OCI-LY7 (cell line): ENCODE measurements at regions not wholly inside any gene's neighbourhood (a gene's known extent, or its start where the extent isn't known, plus 50 kb on each side); places are given as distances from the start of the nearest gene placed in this dataset.

Experiments
- BruUV-seq: library from RNA; stranded (reverse); fragments of 400-500 nt; replicated peaks from 2 replicates; lab custom pipeline; 2021; lab: Mats Ljungman, UMichigan
- CTCF ChIA-PET: fragments of 300-600 bp; sonication (Branson Sonifier 250); formaldehyde crosslinking; loops from one replicate; lab custom pipeline; 2022; ENCODE audit warnings: antibody characterized with exemption; ENCODE audit not compliant: unreplicated experiment; lab: Charles Lee
- POLR2A ChIA-PET: fragments of 300-600 bp; sonication (Branson Sonifier 250); formaldehyde crosslinking; loops from one replicate; lab custom pipeline; 2022; ENCODE audit warnings: antibody characterized with exemption; lab: Charles Lee
- DNase-seq: peaks from one replicate; pipeline ENCODE4 v3.0.0-alpha.2; 2015; ENCODE audit warnings: low spot score
- H2AFZ ChIP-seq: fragments of 200-600 bp; sonication (generic), shearing (Covaris generic); 2 replicates; pipeline ENCODE4 v1.6.1; 2014; ENCODE audit warnings: mild to moderate bottlenecking, antibody characterized with exemption, low read length, moderate library complexity
- H3K27ac ChIP-seq: fragments of 200-600 bp; sonication (generic); 2 replicates; pipeline ENCODE4 v1.5.1; 2014; ENCODE audit warnings: mixed run types, low read depth, mild to moderate bottlenecking, moderate library complexity, low read length, inconsistent platforms; ENCODE audit not compliant: poor library complexity, severe bottlenecking
- H3K36me3 ChIP-seq: fragments of 200-600 bp; sonication (generic); 2 replicates; pipeline ENCODE4 v1.6.1; 2014; ENCODE audit warnings: mild to moderate bottlenecking, antibody characterized with exemption, low read length, moderate library complexity, mixed read lengths; ENCODE audit not compliant: insufficient read depth
- H3K4me1 ChIP-seq: fragments of 200-600 bp; sonication (generic); 2 replicates; pipeline ENCODE4 v1.5.1; 2014; ENCODE audit warnings: mild to moderate bottlenecking, low read length; ENCODE audit not compliant: insufficient read depth, poor library complexity, severe bottlenecking
- H3K4me2 ChIP-seq: fragments of 200-600 bp; sonication (generic); 2 replicates; pipeline ENCODE4 v1.6.1; 2014; ENCODE audit warnings: mild to moderate bottlenecking, low read length
- H3K4me3 ChIP-seq: fragments of 200-600 bp; sonication (generic); 2 replicates; pipeline ENCODE4 v1.5.1; 2014; ENCODE audit warnings: mild to moderate bottlenecking, low read depth, low read length; ENCODE audit not compliant: poor library complexity, severe bottlenecking
- H3K79me2 ChIP-seq: fragments of 200-600 bp; sonication (generic); 2 replicates; pipeline ENCODE4 v1.6.1; 2016; ENCODE audit warnings: low read depth, mild to moderate bottlenecking, low read length, moderate library complexity, mixed read lengths; ENCODE audit not compliant: insufficient read depth
- H3K9me2 ChIP-seq: fragments of 200-600 bp; sonication (generic); 2 replicates; pipeline ENCODE4 v1.6.1; 2016; ENCODE audit warnings: mild to moderate bottlenecking, low read length, mixed read lengths; ENCODE audit not compliant: insufficient read depth
- H3K9me3 ChIP-seq: fragments of 200-600 bp; sonication (generic); 2 replicates; pipeline ENCODE4 v1.6.1; 2014; ENCODE audit warnings: mild to moderate bottlenecking, mixed run types, low read length, mixed read lengths
- H4K20me1 ChIP-seq: fragments of 200-600 bp; sonication (generic); 2 replicates; pipeline ENCODE4 v1.6.1; 2014; ENCODE audit warnings: mild to moderate bottlenecking, antibody characterized with exemption, low read length, moderate library complexity, mixed read lengths; ENCODE audit not compliant: insufficient read depth
- CTCF ChIP-seq: fragments of 200-600 bp; sonication (generic); conservative IDR thresholded peaks from 2 replicates; pipeline ENCODE4 v1.5.1; 2014; ENCODE audit warnings: mild to moderate bottlenecking, antibody characterized with exemption, low read length, moderate library complexity, mixed read lengths
- EZH2phosphoT487 ChIP-seq: fragments of 200-600 bp; sonication (generic); IDR thresholded peaks from 2 replicates; pipeline ENCODE4 v1.6.1; 2018; ENCODE audit warnings: low read depth, borderline replicate concordance, mild to moderate bottlenecking, mixed run types, antibody characterized with exemption, low read length, moderate library complexity, mixed read lengths
- intact Hi-C: fragments of 100-400 bp; cut with micrococcal nuclease; formaldehyde crosslinking; loops from one replicate; pipeline ENCODE4 v1.10.0; 2022; ENCODE audit not compliant: unreplicated experiment

DNA sequence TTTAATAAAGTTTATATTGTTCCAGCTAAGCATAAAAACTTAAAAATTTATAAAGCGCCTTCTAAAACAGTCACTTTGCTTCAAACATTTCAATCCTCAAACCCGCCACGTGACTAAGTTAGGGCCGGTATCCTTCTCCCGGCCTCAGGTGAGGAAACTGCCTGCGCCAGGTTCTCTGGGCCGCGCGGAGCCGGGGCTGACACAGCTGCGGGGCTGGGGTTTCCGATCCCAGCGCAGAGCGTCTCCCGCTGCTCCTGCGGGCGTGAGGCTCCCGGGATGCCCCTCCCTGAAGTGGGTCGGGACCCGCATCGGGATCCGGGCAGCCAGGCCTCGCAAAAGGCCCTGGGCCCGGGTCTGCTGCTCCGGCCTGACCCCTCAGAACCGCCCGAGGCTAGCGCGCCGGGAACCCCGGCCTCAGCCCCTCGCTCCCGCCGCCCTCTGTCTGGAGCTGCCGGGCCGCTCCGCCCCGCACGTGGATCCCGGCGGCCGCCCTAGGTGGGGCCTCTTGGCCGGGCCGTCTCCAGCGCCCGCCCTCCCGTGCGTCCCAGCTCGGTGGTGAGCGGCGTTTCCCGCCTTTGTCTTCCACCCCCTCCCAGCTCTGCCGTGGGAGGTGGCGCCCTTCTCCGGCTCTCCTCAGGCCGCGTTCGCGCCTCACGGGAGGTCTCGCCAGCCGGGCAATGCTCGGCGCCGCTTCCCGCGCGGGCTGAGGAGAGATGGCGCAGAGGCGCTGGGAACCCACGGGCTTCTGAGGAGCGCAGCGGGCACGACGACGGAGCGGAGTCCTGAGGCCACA lies 267.9 kb downstream of the DLL1 start:
- Histone ChIP-seq H3K9me2 (no peaks in the 10 kb centered on the region), H4K20me1 (no peaks in the 10 kb centered on the region), H3K9me3 (no peaks in the 10 kb centered on the region), H3K79me2 (no peaks in the 10 kb centered on the region), H3K27ac (no peak overlapping the region), H3K4me2 (no peak overlapping the region), H2AFZ (no peak overlapping the region), H3K36me3 (no peaks in the 10 kb centered on the region), H3K4me3 (no peak overlapping the region), H3K4me1 (no peaks in the 10 kb centered on the region)
- no peak for DNase-seq
- ChIA-PET CTCF (no interaction called here), POLR2A (interaction anchor here (0.6 kb wide), 1 partner anchor 157 kb away, joined by 3 read pairs; no protein-coding TSS in a partner anchor)
- intact Hi-C loops: no loop called here
- TF ChIP-seq CTCF: no peak
- no peak for TF ChIP-seq EZH2phosphoT487
- BruUV-seq: no TSS peak

- Histone ChIP-seq H3K27ac (no peak overlapping the region), H3K9me2 (no peaks in the 10 kb centered on the region), H3K4me2 (no peak overlapping the region), H3K9me3 (no peaks in the 10 kb centered on the region), H2AFZ (no peak overlapping the region), H3K36me3 (no peaks in the 10 kb centered on the region), H3K4me1 (no peaks in the 10 kb centered on the region), H3K79me2 (no peaks in the 10 kb centered on the region), H4K20me1 (no peaks in the 10 kb centered on the region), H3K4me3 (no peak overlapping the region)
- ChIA-PET POLR2A (interaction anchor here (0.5 to 0.6 kb wide), 2 partner anchors 66 to 158 kb away, joined by 3 read pairs; no protein-coding TSS in a partner anchor), CTCF (no interaction called here)
- intact Hi-C loops: no loop called here
- TF ChIP-seq EZH2phosphoT487 (no peak), CTCF (no peak)
- no TSS peak for BruUV-seq
- DNase-seq: no peak
Observed at GRCh38 chr6:170022291-170022722, 268.6 kb downstream of the DLL1 start.

- no TSS peak for BruUV-seq
- ChIA-PET POLR2A (interaction anchor here (0.5 kb wide), 1 partner anchor 67 kb away, joined by 3 read pairs; no protein-coding TSS in a partner anchor), CTCF (no interaction called here)
Observed at GRCh38 chr6:170021579-170021978, 269.3 kb downstream of the DLL1 start.

More at GRCh38 chr6:170021579-170021978, 269.3 kb downstream of the DLL1 start:
- Histone ChIP-seq H3K4me2 (no peak overlapping the region), H3K36me3 (no peaks in the 10 kb centered on the region), H3K4me1 (no peaks in the 10 kb centered on the region), H3K79me2 (no peaks in the 10 kb centered on the region), H2AFZ (no peak overlapping the region), H3K9me2 (no peaks in the 10 kb centered on the region), H4K20me1 (no peaks in the 10 kb centered on the region), H3K4me3 (no peak overlapping the region), H3K9me3 (no peaks in the 10 kb centered on the region), H3K27ac (no peak overlapping the region)
- intact Hi-C loops: no loop called here
- DNase-seq: no peak
- no peak for TF ChIP-seq EZH2phosphoT487
- TF ChIP-seq CTCF: no peak
